ENCODE measurements at regions not wholly inside any gene's neighbourhood (a gene's known extent, or its start where the extent isn't known, plus 50 kb on each side); places are given as distances from the start of the nearest gene placed in this dataset.

DNA sequence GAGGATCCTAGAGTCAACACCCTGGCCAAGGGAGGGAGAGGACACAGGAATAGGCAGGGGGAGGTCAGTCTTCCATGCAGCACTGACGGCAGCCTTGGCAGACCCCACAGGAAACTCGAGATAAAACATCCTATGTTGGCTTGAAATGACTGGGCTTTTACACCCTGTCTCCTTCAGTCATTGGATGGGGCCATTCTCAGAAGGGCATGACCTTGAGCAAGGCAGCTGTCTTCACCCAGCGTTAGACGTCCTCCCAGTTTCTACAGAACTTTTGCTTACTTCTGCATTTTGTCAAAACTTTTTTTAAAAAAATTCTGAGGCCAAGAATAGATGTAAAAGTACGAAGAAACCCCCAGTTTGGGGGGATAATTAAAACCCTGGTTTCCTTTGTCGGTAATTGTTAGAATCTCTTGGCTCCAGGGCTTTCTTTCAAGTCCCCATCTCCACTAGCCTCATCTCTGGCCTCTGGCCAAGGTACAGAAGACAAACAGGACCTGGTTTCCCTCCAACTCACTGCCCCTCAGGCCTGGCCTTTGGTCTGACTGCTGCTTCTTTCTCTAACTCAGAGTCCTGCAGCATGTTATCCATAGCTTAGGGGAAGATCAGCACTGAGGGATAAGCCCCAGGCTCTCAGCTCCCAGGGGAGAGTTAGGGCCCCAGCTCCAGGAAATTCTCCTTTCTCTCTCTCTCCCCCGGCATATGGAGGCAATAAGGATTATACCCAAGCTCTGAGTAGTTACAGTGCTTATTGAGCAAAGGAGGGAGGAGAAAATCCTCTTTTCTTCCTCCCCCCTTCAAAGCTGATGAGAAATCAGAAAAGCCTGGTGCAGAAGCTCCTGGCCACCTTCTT lies 51.6 kb upstream of the KCND3 start:
- no peak for DNase-seq (ENCODE audit: low read depth)

GRCh38 chr1:112043901-112044300 lies 54.4 kb upstream of the KCND3 start:
- no peak for DNase-seq (ENCODE audit: low read depth)

DNA sequence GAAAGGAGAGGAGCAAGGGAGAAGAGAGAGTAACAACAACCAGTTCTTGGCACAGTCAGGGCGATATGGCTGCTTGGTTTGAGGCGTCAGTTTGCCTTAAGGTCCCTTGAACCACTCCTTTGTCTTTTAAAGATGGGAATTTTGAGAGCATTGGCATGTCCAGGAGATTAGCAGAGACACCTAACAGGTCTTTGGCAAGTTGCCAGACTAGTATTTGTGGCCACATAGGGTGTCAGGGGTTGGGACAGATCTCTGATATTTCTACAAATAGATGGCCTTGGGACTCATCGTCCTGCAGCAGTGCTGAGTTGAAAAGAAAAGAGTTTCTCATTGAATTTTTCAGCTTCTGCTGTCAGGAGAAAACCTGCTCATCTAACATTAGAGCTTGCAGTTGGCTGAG lies 55.3 kb upstream of the KCND3 start:
- no peak for DNase-seq (ENCODE audit: low read depth)

DNA sequence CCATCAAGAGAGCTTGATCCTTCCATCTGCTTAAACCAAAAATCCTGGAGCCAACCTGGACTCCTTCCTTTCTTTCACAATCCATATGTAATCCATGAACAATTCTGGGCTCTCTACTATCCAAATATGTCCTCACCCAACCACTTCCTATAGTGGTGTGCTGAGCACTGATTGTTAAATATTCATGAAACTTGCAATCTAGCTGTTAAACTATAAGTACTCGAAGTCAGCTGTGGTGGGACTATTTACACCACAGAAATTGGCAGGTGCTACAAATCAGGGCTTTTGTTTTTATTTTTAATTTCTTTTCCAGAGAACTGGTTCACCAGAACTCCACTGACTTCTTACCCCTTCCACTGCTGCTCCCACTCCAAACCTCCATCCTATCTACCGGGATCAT lies 57.2 kb upstream of the KCND3 start:
- DNase-seq (ENCODE audit: low read depth): no peak

DNA sequence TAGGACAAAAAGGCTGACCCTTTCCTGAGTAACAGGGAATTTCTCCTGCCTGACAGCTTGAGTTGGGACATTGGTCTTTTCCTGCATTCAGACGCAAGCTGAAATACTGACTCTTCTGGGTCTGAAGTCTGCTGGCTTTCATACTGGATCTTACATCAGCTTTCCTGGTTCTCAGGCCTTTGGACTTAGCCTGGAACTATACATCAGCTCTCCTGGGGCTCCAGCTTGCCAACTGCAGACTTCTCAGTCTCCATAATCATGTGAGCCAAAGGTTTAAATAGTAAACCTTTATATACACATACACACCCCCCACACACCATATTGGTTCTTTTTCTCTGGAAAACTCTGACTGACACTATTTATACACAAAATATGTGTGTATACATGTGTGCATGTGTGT lies 59.0 kb upstream of the KCND3 start:
- DNase-seq (ENCODE audit: low read depth): no peak

DNA sequence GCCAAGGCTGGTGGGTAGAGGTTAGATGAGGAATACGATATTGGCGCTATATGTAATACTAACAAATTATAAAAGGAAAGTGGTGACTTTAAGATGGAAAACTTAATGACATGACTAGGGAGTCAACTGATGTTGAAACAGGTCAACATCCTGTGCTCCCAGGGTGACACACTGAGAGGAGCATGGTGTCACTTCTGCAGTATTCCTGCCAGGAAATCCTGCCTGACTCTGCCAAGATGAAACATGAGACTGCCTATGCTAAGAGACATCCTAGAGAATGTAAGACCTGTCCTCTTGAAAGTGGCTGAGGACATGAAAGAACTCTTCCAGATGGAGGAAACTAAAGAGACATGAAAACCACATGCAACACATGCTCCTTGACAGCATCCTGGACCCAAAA lies 65.0 kb upstream of the KCND3 start:
- no peak for DNase-seq (ENCODE audit: low read depth)

GRCh38 chr1:112056354-112056753 lies 66.9 kb upstream of the KCND3 start:
- no peak for DNase-seq (ENCODE audit: low read depth)

DNA sequence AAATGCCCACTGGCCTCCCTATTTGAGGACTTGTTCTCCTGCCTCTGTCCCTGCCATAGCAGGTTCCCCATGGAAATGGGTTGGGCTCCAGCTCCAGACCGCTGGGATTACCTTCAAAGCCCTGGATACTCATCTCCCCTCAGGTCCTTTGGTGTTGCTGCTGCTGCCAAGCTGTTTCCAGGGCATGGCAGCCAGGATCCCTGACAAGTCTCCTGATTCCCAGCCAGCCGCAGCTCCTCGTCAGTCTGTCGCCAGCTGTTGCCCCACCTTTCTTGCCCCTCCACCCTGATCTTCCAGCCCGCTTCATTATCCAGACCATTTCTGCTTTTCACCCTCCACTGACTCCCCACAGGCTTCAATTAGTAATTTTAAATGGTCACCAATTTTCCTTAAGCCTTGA lies 68.3 kb upstream of the KCND3 start:
- DNase-seq (ENCODE audit: low read depth): no peak

GRCh38 chr1:112058815-112059450 lies 69.5 kb upstream of the KCND3 start:
- DNase-seq (ENCODE audit: low read depth): no peak

DNA sequence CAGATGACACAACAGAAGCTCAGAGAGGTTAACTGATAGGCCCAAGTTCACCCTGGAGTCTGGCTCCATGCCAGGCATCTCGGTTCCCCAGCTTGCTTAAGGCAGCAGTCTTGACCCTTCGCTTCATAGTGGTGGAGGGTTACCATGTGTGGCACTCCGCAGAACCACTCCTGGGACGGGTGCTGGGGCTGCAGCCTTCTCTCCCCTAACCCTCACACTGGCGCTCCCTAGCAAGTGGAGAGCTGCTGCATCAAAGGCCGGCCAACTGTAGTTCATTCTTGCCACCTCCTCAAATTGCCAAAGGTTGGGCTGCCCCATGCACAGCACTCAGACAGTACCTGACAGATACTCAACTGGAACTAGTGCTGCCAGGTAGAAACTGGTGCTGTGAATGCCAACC lies 70.2 kb upstream of the KCND3 start:
- DNase-seq (ENCODE audit: low read depth): no peak

DNA sequence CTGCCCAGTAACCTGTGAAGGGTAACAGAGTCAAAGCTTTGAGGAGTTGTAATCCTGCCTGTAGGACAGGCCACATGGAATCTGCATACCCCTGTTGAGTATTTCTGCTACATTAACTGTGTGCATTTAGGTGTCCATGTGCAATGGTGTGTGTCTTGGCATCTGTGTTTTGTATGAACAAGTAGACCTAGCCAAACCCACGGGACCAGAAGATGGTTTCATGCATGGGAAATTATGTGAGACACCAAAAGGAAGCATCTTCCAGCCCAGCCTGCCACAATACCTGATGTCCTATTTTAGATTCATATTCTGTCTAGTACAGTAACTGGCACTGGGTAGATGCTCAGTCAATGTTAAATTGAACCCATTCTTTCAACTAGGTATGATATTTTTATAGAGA lies 70.8 kb upstream of the KCND3 start:
- DNase-seq (ENCODE audit: low read depth): no peak

- DNase-seq (ENCODE audit: low read depth): no peak
Measured at GRCh38 chr1:112061056-112061455, 71.6 kb upstream of the KCND3 start.

- no peak for DNase-seq (ENCODE audit: low read depth)
Measured at GRCh38 chr1:112061901-112062320, 72.4 kb upstream of the KCND3 start.

- no peak for DNase-seq (ENCODE audit: low read depth)
Measured at GRCh38 chr1:112063781-112064728, 74.6 kb upstream of the KCND3 start.

GRCh38 chr1:112067989-112068388 lies 78.5 kb upstream of the KCND3 start:
- no peak for DNase-seq (ENCODE audit: low read depth)

GRCh38 chr1:112070677-112071076 lies 81.2 kb upstream of the KCND3 start:
- no peak for DNase-seq (ENCODE audit: low read depth)

- no peak for DNase-seq (ENCODE audit: low read depth)
Measured at GRCh38 chr1:112074711-112075110, 85.2 kb upstream of the KCND3 start.

DNA sequence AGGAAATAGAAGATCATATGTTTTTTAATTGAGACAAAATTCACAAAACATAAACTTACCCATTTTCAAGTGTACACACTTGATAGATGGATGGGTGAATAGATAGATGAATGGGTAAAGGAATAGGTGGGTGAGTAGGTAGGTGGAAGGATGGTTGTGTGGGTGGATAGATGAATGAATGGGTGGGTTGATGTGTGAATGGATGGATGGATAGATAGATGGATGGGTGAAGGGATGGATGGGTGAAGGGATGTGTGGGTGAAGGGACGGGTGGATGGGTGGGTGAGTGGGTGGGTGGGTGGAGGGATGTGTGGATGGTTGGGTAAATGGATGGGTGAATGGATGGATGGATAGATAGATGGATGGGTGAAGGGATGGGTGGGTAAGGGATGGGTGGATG lies 86.1 kb upstream of the KCND3 start:
- DNase-seq (ENCODE audit: low read depth): no peak

- no peak for DNase-seq (ENCODE audit: low read depth)
Measured at GRCh38 chr1:112079446-112079845, 90.0 kb upstream of the KCND3 start.

DNA sequence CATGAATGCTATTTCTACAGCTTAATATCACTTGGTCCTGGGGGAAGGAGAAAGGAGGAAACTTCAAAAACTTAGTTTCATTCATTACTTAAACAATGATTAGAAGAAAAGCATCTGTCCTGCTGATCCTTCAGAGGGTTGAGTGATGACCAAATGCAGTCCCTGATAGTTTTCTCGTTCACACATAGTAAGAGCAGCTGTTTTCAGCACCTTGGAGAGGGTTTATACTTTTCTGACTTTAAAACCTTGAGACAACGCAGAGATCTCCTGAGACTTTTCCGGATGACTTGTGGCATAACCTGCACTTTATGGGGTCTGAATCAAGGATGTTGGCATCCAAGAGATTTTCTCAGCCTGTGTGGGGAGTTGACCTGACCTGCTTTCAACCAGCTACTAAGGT lies 94.0 kb upstream of the KCND3 start:
- no peak for DNase-seq (ENCODE audit: low read depth)

GRCh38 chr1:112092656-112093371 lies 103.3 kb upstream of the KCND3 start:
- DNase-seq (ENCODE audit: low read depth): no peak

GRCh38 chr1:112093372-112093694 lies 103.9 kb upstream of the KCND3 start:
- no peak for DNase-seq (ENCODE audit: low read depth)
